HL-60 (cell line): ENCODE measurements at regions not wholly inside any gene's neighbourhood (a gene's known extent, or its start where the extent isn't known, plus 50 kb on each side); places are given as distances from the start of the nearest gene placed in this dataset.

Experiments
- GABPA ChIP-seq: IDR thresholded peaks from 2 replicates; pipeline ENCODE4 v1.6.1; 2012; ENCODE audit warnings: low read depth
- POLR2AphosphoS5 ChIP-seq: IDR thresholded peaks from 2 replicates; pipeline ENCODE4 v1.6.1; 2012; ENCODE audit warnings: low read depth
- SPI1 ChIP-seq: IDR thresholded peaks from 2 replicates; pipeline ENCODE4 v1.6.1; 2012; ENCODE audit warnings: low read depth, mild to moderate bottlenecking, borderline replicate concordance
- TF ChIP-seq, protein P1 (sequence below): IDR thresholded peaks from one replicate; pipeline ENCODE4 v1.5.1; 2011; ENCODE audit warnings: low read length, control low read depth, inconsistent platforms; ENCODE audit not compliant: insufficient read depth
- TF ChIP-seq, protein P2 (sequence below): IDR thresholded peaks from 2 replicates; pipeline ENCODE4 v1.6.1; 2012; ENCODE audit warnings: low read depth; ENCODE audit not compliant: insufficient replicate concordance

DNA sequence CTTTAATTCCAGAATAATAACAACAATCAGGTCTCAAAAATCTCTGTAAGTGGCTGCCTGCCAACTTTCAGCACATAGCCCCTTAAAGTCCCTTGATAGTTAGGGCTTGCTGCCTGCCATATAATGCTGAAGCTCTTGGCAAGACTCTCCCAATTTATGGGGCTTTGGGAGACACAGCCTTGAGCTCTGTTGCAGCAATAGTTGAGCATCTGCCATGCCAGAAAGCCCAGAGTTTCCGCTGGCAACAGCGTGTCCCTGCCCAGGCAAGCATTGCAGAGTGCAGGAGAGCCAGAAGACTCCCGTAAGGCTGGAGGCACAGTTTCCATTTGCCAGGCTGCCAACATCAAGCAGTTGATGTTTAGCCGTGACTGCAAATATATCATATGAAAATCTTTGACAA lies 678.5 kb upstream of the NUDT12 start:
- TF ChIP-seq POLR2AphosphoS5 (no peak), GABPA (no peak), SPI1 (no peak)
- TF ChIP-seq, protein P1, sequence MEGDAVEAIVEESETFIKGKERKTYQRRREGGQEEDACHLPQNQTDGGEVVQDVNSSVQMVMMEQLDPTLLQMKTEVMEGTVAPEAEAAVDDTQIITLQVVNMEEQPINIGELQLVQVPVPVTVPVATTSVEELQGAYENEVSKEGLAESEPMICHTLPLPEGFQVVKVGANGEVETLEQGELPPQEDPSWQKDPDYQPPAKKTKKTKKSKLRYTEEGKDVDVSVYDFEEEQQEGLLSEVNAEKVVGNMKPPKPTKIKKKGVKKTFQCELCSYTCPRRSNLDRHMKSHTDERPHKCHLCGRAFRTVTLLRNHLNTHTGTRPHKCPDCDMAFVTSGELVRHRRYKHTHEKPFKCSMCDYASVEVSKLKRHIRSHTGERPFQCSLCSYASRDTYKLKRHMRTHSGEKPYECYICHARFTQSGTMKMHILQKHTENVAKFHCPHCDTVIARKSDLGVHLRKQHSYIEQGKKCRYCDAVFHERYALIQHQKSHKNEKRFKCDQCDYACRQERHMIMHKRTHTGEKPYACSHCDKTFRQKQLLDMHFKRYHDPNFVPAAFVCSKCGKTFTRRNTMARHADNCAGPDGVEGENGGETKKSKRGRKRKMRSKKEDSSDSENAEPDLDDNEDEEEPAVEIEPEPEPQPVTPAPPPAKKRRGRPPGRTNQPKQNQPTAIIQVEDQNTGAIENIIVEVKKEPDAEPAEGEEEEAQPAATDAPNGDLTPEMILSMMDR, result no peak
- TF ChIP-seq, protein P2, sequence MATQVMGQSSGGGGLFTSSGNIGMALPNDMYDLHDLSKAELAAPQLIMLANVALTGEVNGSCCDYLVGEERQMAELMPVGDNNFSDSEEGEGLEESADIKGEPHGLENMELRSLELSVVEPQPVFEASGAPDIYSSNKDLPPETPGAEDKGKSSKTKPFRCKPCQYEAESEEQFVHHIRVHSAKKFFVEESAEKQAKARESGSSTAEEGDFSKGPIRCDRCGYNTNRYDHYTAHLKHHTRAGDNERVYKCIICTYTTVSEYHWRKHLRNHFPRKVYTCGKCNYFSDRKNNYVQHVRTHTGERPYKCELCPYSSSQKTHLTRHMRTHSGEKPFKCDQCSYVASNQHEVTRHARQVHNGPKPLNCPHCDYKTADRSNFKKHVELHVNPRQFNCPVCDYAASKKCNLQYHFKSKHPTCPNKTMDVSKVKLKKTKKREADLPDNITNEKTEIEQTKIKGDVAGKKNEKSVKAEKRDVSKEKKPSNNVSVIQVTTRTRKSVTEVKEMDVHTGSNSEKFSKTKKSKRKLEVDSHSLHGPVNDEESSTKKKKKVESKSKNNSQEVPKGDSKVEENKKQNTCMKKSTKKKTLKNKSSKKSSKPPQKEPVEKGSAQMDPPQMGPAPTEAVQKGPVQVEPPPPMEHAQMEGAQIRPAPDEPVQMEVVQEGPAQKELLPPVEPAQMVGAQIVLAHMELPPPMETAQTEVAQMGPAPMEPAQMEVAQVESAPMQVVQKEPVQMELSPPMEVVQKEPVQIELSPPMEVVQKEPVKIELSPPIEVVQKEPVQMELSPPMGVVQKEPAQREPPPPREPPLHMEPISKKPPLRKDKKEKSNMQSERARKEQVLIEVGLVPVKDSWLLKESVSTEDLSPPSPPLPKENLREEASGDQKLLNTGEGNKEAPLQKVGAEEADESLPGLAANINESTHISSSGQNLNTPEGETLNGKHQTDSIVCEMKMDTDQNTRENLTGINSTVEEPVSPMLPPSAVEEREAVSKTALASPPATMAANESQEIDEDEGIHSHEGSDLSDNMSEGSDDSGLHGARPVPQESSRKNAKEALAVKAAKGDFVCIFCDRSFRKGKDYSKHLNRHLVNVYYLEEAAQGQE, result no peak
